ENCODE measurements at regions not wholly inside any gene's neighbourhood (a gene's known extent, or its start where the extent isn't known, plus 50 kb on each side); places are given as distances from the start of the nearest gene placed in this dataset.
A peak's percentile ranks its signal among the peaks of the same experiment; 100 is the strongest.
"Not testable (repeated sequence)": the region's sequence is repeated elsewhere in the genome, so short reads cannot be mapped to it uniquely, and the experiment has no call there.

DNA sequence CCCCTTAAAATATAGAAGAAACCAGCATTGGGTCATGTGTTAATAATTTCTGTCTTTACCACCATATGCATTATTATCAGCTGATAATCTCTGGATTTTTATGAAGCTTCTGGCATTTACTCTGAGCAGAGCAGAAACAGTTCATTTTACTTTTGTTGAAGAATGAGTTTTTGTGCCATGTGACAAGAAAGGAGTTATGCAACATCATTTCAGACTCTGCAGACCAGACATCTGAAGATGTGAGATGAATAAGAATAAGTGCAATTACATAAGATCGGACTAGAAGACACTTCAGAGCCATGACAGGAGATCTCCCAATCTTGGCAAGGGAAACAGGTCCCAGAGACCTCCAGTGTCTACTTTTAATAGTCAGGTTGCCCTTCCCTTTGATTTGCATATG lies 869.4 kb upstream of the VRK2 start:
- DNase-seq (ENCODE audit: missing footprints) (no peak), ATAC-seq (no peak)
- intact Hi-C loops (cut with DNase I) = no loop called here

DNA sequence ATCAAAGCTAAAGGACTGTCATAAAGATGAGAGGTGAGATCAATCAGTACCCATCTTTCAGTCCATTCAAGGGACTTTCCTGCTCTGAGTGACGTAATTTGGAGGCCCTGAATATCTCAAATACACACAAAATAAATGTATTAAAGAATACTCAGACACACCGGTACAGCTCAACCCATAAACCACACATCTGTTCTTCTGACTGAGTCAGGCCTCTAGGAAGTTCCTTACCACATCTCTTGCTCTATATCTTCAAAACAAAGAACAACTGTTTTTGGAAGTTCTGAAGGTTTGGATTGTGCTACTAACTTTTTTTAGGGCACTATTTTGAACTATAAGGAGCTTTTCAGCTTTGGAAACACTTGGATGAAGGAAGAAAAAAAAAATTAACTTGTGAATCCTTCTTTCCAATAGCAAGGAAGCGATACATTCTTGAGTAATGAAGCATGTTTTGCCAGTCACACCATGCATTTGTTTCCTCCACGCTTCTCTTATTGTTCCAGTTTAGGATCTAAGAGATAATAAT lies 866.5 kb upstream of the VRK2 start:
- ATAC-seq (no peak), DNase-seq (ENCODE audit: missing footprints) (no peak)
- intact Hi-C loops (cut with DNase I) = no loop called here

DNA sequence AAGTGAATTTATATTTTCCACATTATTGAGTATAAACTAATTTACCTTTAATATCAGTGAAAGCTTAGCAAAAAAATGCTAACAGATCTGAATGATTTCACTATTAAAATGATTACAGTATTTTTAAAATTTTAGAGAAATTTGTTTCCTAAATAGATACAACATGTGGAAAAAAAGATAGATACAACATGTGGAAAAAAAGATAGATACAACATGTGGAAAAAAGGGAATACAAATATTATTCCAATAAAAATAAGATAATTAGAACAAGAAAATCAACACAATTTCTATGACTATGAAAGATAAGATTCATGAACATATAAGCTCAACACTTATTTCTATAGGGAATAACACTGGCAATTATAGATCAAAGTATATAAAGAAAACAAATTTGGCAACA lies 865.9 kb upstream of the VRK2 start:
- no peak for DNase-seq (ENCODE audit: missing footprints)
- no peak for ATAC-seq
- intact Hi-C loops (cut with DNase I) = no loop called here

DNA sequence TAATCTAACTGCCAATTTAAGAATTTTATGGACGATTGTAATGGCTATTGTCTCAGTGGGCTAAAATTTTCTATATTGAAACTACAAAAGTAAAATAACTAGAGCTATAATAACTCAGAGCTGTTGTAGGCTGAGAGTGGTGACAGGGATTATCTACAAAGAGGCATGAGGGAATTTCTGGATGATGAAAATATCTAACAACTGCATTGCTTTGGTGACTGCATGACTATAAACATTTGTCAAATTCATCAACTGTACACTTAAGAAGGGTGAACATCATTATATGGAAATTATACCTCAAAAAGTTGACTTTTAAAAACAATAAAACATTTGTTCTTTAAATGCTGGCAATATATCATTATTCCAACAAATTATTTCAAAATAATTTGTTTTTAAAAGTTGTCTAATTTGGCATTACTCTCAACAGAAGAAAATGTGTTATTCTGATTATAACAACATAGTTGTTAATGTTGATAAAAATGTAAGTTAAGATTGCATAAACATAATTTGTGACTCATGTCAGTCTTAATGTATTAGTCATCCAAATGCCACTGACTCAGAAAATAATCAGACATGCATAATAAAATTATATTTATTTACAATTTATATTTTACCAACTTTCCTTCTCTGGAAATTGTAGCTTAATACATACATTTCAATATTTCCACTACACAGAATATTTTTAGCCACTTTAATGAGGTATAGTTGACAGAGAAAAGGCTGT lies 865.1 kb upstream of the VRK2 start:
- DNase-seq (ENCODE audit: missing footprints) = no peak
- no peak for ATAC-seq
- intact Hi-C loops (cut with DNase I) = no loop called here

DNA sequence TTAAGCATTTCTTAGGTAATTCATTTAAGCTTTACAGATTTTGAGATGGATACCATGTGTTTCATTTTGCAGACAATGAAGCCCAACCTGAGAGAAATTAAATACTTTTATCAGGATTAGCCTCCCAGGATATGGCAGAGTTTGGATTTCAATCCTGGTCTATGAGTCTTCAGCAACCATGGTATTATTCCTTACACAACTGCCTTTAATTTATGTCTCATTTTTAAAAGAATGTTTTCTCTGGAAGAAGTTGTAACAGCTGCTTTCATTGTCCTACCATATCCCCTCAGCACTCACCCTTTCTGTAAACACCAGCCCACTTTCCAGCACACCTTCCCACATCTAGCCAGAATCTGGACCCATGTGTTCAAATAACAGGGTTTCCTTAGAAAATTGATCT lies 863.7 kb upstream of the VRK2 start:
- DNase-seq (ENCODE audit: missing footprints) = no peak
- intact Hi-C loops (cut with DNase I) = no loop called here
- ATAC-seq = no peak

DNA sequence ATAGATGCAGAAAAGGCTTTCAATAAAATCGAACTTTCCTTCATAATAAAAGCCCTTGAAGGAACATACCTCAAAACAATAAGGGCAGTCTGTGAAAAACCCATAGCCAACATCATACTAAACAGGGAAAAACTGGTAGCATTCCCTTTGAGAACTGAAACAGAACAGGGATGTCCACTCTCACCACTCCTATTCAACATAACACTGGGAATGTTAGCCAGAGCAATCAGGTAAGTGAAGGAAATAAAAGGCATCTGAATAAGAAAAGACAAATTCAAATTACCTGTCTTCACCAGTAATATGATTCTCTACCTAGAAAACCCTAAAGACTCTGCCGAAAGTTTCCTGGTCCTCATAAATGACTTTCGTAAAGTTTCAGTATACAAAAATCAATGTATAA lies 861.0 kb upstream of the VRK2 start:
- intact Hi-C loops (cut with DNase I) = loop anchor here (5.0 kb wide), 1 partner anchor 37 kb away; no protein-coding TSS in a partner anchor
- ATAC-seq (no peak), DNase-seq (ENCODE audit: missing footprints) (no peak)

DNA sequence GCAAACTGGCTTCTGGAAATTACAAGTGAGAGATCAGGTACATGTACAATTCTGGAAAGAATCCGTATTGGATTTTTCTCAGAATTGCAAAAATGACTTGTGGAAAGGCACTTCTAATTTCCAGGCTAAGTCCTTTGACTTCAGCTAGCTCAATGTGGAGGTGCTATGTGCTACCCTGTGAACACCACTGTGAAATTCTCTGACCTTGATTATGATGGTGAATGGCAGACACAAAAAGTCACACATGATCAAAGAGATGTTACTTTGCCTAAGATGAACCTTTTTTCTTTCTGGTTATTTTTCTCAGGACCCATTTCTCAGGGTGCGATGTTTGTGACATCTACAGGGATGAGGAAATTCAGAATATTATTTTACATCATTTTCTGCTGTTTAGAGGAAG lies 856.6 kb upstream of the VRK2 start:
- ATAC-seq (no peak), DNase-seq (ENCODE audit: missing footprints) (no peak)
- intact Hi-C loops (cut with DNase I) = no loop called here

DNA sequence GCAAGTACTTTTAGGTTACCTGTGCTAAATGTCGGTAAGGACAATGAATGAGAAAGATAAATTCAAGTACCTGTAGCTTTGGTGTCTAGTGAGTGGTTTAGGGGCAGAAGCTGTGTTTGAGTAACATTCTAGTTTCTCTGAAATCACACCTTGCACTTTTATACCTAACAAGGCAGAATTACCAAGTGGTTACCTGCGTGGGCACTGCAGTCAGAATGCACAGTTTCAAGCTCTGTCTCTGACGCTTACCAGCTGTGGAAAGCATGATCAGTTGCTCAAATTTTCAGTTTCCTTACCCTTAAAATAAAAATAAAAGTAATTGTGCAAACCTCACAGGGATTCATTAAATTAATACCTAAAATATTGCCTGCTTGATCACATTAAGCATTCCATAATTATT lies 846.9 kb upstream of the VRK2 start:
- no peak for DNase-seq (ENCODE audit: missing footprints)

DNA sequence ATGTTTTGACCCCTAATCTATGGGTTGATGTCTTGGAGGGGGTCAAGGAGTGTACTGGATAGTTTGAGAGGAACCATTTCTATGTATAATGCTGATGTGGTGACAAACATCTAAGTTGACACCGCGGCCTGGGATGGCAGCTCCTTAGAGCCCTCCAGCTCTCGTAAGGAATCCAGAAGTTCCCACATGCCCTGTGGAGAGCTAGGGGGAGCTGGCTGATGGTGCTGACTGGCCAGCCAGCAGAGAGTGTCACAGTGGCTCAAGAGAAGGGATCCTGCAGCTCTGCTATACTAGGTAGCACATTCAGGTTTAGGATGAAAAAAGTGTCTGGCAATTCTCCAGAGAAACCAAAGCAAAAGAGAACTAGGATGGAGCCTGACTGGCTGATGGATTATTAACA lies 842.2 kb upstream of the VRK2 start:
- intact Hi-C loops (cut with DNase I) = no loop called here
- DNase-seq (ENCODE audit: missing footprints) (no peak), ATAC-seq (no peak)

More for the DNA sequence above, 846.9 kb upstream of the VRK2 start:
- intact Hi-C loops (cut with DNase I) = no loop called here
- no peak for ATAC-seq

DNA sequence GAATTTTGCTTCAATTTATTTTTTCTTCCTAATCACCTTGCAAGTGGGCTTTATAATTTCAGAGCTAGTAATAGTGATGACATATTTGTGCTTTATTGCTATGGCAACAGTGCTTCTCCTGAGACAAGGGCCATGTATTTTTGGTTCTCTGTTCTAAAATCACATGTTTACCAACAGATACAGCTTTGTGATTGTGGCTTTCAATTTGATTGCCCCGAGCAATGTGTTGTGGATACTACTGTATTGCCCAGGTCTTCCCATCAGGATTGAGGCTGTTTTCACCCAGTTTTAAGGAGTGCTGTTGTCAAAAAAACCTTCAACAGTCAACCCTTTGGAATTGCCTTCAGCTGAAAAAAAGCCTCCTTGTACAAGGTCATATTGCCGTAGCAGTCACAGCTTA lies 841.4 kb upstream of the VRK2 start:
- intact Hi-C loops (cut with DNase I) = no loop called here
- ATAC-seq (no peak), DNase-seq (ENCODE audit: missing footprints) (no peak)

DNA sequence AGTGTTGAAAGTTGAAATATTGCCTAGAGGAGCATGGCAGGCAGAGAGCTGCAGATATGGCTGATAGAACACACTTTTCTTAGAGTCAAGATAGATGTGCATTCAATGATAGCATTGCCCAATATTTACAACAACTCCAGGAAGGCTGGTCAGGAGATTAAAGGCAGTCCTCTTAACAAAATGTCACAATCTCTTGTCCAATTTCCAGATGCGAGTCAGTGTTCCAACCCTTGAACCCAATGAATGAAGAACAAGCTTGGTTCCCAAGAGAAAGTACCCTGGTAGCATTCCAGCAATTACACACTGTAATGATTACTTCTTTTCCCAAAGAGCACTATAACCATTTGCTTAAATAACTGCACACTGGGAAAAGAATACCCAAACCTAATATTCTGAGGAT lies 839.4 kb upstream of the VRK2 start:
- intact Hi-C loops (cut with DNase I) = no loop called here
- DNase-seq (ENCODE audit: missing footprints) (no peak), ATAC-seq (no peak)

DNA sequence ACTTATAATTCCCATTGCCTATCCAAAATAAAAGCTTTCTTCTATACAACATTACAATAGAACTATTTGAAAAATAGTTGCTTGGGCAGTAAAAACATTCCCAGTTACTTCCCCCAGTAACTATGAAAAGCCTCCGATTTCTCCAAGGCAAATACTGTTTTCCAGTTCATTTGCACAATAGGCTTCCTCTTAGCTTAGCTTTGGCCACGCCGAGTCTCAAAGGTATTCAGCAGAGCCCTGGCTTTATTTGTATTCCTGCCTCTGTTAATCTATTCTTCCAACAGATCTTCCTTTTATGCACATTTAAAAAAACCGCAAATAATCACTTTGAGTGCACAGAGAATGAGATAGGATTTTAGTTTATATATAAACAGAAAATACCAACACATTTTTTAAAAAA lies 836.8 kb upstream of the VRK2 start:
- no peak for DNase-seq (ENCODE audit: missing footprints)
- intact Hi-C loops (cut with DNase I) = no loop called here
- no peak for ATAC-seq

DNA sequence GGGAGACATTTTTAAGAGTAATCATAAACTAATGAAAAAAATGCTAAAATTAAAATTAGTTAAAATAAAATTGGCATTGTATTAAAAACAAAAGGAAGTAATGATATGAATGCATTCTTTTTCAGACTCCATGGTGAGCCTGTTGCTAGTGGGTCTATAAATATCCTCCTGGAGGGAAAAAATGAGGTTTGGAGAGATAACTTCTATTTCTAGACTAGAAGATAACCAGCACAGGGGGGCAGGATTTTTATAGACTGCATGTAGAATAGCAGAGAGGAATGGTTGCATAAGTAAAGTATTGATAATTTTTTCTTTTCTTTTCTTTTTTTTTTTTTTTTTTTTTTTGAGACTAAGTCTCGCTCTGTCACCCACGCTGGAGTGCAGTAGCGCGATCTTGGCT lies 835.8 kb upstream of the VRK2 start:
- ATAC-seq (peak; percentile 48), DNase-seq (ENCODE audit: missing footprints) (no peak)
- intact Hi-C loops (cut with DNase I) = no loop called here

DNA sequence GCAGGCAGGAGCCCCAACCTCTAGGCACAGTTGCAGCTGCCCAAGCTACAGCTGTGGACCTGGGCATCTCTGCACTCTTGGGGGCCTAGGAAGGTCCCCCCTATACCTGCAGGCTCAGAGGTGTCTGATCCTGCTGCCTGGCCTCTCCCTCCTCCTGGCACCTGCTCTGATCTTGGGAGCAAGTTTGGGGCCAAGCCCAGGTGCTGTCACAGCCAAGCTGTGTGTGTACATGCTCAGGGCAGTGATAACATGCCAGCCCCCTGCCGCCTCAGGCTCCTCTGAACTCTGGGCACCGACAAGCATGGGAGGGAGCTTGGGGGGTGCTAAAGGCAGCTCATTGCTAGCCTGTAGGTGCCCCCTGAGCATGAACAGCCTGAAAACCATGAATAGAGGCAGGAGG lies 829.6 kb upstream of the VRK2 start:
- intact Hi-C loops (cut with DNase I) = no loop called here
- ATAC-seq (peak; percentile 53), DNase-seq (ENCODE audit: missing footprints) (no peak)

DNA sequence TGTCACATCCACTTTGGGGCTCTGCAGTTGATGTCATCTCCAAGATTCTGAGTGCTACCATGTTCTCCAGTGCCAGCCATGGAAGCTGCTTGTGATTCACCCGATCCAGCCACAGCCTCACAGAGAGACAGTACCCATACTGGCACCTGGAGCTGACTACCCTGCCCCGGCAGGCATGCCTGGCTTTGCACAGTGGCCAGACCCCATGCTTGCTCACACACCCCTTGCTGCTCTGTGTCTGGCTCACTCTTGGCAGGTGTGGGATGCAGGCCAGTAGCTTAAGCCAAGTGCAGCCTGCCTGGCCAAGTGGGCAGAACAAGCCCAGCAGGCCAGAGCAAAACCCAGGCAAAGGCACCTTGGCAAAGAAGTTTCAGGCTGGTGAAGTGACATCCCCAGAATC lies 828.4 kb upstream of the VRK2 start:
- peak; percentile 95 for ATAC-seq
- DNase-seq (ENCODE audit: missing footprints) = peak; percentile 73
- intact Hi-C loops (cut with DNase I) = no loop called here

DNA sequence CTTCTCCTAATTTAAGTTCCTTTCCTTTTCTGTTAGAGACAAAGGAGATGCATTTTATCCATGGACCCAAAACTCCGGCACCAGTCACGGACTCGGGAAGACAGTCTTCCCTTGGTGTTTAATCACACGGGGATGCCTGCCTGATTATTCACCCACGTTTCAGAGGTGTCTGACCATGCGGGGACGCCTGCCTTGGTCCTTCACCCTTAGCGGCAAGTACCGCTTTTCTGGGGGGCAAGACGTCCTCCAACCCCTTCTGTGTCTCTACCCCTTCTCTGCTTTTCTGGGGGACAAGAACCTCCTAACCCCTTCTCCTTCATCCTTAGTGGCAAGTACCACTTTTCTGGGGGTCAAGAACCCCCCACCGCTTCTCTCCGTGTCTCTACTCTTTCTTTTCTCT lies 816.9 kb upstream of the VRK2 start:
- DNase-seq (ENCODE audit: missing footprints); intact Hi-C loops (cut with DNase I); ATAC-seq: not testable (repeated sequence)

DNA sequence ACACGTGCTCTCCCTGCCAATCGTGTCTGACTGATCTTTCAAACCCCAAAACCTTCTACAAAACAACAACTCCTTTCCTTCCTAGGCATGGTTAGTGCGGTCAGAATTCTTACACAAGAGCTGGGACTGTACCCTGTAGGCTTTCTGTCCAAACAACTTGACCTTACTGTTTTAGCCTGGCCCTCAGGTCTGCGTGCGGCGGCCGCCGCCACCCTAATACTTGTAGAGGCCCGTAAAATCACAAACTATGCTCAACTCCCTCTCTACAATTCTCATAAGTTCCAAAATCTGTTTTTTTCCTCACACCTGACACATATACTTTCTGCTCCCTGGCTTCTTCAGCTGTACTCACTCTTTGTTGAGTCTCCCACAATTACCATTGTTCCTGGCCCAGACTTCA lies 814.3 kb upstream of the VRK2 start:
- ATAC-seq; intact Hi-C loops (cut with DNase I); DNase-seq (ENCODE audit: missing footprints): not testable (repeated sequence)

DNA sequence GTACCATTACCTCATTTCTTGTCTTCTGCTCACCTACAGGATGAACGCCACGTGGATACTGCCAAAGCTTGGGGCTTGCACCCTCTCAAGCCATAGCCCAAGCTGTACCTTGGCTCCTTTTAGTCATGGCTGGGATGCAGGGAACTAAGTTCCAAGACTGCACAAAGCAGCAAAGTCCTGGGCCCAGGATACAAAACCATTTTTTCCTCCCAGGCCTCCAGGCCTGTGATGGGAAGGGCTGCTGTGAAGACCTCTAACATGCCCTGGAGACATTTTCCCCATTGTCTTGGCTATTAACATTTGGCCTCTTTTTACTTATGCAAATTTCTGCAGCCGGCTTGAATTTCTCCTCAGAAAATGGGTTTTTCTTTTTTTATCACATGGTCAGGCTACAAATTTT lies 795.1 kb upstream of the VRK2 start:
- intact Hi-C loops (cut with DNase I); ATAC-seq; DNase-seq (ENCODE audit: missing footprints): not testable (repeated sequence)

DNA sequence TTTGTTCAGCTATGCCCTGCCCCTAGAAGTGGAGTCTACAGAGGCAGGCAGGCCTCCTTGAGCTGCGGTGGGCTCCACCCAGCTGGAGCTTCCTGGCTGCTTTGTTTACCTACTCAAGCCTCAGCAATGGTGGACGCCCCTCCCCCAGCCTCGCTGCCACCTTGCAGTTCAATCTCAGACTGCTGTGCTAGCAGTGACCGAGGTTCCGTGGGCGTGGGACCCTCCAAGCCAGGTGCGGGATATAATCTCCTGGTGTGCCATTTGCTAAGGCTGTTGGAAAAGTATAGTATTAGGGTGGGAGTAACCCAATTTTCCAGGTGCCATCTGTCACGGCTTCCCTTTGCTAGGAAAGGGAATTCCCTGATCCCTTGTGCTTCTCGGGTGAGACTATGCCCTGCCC lies 770.2 kb upstream of the VRK2 start:
- intact Hi-C loops (cut with DNase I); ATAC-seq; DNase-seq (ENCODE audit: missing footprints): not testable (repeated sequence)

DNA sequence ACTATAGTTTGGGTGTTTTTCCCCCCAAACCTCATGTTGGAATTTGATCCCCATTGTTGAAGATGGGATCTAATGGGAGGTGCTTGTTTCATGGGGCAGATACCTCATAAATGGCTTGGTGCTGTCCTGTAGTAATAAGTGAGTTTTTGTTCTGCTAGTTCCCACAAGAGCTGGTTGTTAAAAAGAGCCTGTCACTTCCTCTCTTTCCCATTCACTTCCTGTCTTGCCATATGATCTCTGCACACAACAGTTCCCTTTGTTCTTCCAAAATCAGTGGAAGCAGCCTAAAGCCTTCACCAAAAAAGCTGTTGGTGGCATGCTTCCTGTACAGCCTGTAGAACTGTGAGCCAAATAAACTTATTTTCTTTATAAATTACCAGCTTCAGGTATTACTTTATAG lies 768.2 kb upstream of the VRK2 start:
- ATAC-seq (no peak), DNase-seq (ENCODE audit: missing footprints) (no peak)
- intact Hi-C loops (cut with DNase I) = no loop called here

DNA sequence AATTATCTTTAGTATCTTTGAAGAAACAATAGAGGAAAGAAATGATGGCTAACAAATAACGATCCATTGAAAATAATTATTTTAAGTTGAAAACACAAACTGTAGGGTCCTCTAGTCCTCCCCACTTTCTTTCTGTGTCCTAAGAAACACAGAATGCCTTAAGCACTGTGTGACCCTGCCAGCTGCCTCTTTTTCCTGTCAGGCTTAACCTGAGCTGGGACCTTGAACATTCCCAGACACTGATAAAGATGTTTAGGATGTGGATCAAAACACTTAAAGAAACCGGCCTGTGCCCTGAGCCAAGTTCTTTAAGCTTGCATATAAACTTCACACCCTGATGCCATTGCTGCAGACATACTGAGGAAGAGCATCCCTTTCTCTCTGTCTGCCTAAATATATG lies 755.4 kb upstream of the VRK2 start:
- ATAC-seq = no peak
- DNase-seq (ENCODE audit: missing footprints) = no peak
- intact Hi-C loops (cut with DNase I) = no loop called here
